ENCODE measurements at regions not wholly inside any gene's neighbourhood (a gene's known extent, or its start where the extent isn't known, plus 50 kb on each side); places are given as distances from the start of the nearest gene placed in this dataset.

DNA sequence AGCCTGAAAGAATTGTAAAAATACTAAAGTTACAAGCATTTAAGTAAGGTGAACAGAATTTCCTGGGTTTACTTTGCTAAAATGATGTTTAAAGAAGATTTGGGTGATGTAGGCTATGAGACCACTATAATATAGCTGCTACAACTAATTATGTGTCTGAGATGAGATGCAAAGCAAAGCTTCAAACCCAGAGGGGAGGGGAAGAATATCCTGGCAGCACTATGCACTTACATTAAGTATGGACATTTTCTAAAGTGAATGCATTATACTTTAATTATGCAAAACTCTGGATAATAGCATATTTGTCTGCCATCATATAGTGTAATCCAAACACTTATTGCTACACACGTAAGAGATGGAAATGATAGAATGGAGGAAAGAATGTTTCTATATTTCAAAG lies 1003.7 kb downstream of the GALC start:
- no peak overlapping the region for H3K4me3 ChIP-seq (ENCODE audit: low read depth, low read length)
- no peak for DNase-seq (ENCODE audit: low read depth)
- TF ChIP-seq, protein P1, sequence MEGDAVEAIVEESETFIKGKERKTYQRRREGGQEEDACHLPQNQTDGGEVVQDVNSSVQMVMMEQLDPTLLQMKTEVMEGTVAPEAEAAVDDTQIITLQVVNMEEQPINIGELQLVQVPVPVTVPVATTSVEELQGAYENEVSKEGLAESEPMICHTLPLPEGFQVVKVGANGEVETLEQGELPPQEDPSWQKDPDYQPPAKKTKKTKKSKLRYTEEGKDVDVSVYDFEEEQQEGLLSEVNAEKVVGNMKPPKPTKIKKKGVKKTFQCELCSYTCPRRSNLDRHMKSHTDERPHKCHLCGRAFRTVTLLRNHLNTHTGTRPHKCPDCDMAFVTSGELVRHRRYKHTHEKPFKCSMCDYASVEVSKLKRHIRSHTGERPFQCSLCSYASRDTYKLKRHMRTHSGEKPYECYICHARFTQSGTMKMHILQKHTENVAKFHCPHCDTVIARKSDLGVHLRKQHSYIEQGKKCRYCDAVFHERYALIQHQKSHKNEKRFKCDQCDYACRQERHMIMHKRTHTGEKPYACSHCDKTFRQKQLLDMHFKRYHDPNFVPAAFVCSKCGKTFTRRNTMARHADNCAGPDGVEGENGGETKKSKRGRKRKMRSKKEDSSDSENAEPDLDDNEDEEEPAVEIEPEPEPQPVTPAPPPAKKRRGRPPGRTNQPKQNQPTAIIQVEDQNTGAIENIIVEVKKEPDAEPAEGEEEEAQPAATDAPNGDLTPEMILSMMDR (IDR thresholded peaks at IDR 0.05; ENCODE audit: low read depth, low read length, missing control alignments), result no peak

- no peak for DNase-seq (ENCODE audit: low read depth)
- TF ChIP-seq, protein P1 (IDR thresholded peaks at IDR 0.05; ENCODE audit: low read depth, low read length, missing control alignments), result no peak
- H3K4me3 ChIP-seq (ENCODE audit: low read depth, low read length), result no peak overlapping the region
These were observed 1005.0 kb downstream of the GALC start for GRCh38 chr14:86987966-86988365.

DNA sequence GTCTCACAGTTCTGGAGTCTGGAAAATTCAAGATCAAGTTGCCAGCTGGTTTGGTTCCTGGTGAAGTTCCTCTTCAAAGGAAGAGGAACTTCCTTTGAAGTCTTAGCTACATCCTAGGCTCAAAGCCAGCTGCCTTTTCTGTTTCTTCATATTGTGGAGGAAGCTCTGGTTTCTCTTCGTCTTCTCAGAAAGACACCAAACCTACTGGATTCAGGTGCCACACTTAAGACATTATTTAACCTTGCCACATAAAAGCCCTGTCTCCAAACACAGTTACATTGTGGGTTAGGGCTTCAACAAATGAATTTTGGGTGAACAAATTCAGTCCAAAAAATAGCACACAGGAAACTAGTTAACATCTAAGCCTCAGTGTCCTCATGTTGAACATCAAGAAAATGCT lies 1019.8 kb downstream of the GALC start:
- TF ChIP-seq, protein P1 (IDR thresholded peaks at IDR 0.05; ENCODE audit: low read depth, low read length, missing control alignments), result no peak
- H3K4me3 ChIP-seq (ENCODE audit: low read depth, low read length), result no peak overlapping the region
- no peak for DNase-seq (ENCODE audit: low read depth)

DNA sequence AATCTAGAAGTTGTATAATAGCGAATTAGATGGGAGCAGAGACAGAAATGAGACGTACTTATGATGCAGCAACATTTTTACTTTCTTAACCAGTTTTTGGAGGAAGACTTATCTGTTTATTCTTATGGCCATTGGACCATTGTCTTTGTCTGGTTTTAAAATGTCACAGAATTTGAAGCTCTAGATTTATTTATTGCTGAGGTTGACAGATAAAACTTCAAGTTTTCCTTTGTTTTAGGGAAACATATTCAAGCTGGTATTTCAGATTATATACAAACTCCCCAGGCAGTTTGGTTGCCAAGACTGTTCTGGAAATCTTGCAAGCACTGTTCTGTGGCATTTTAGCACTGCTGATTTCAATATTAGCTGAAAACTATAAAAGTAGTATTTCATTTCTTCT lies 1021.7 kb downstream of the GALC start:
- TF ChIP-seq, protein P1 (IDR thresholded peaks at IDR 0.05; ENCODE audit: low read depth, low read length, missing control alignments), result no peak
- no peak overlapping the region for H3K4me3 ChIP-seq (ENCODE audit: low read depth, low read length)
- DNase-seq (ENCODE audit: low read depth), result no peak

- TF ChIP-seq, protein P1 (IDR thresholded peaks at IDR 0.05; ENCODE audit: low read depth, low read length, missing control alignments), result peak; percentile 54
- DNase-seq (ENCODE audit: low read depth), result no peak
- no peak overlapping the region for H3K4me3 ChIP-seq (ENCODE audit: low read depth, low read length)
These were observed 1031.8 kb downstream of the GALC start for GRCh38 chr14:86961106-86961716.

- no peak for DNase-seq (ENCODE audit: low read depth)
- no peak overlapping the region for H3K4me3 ChIP-seq (ENCODE audit: low read depth, low read length)
- TF ChIP-seq, protein P1 (IDR thresholded peaks at IDR 0.05; ENCODE audit: low read depth, low read length, missing control alignments), result no peak
These were observed 1037.1 kb downstream of the GALC start for GRCh38 chr14:86955771-86956354.

GRCh38 chr14:86954623-86955022 lies 1038.4 kb downstream of the GALC start:
- TF ChIP-seq, protein P1 (IDR thresholded peaks at IDR 0.05; ENCODE audit: low read depth, low read length, missing control alignments), result no peak
- DNase-seq (ENCODE audit: low read depth), result no peak
- H3K4me3 ChIP-seq (ENCODE audit: low read depth, low read length), result no peak overlapping the region
